ENCODE measurements at regions not wholly inside any gene's neighbourhood (a gene's known extent, or its start where the extent isn't known, plus 50 kb on each side); places are given as distances from the start of the nearest gene placed in this dataset.

DNA sequence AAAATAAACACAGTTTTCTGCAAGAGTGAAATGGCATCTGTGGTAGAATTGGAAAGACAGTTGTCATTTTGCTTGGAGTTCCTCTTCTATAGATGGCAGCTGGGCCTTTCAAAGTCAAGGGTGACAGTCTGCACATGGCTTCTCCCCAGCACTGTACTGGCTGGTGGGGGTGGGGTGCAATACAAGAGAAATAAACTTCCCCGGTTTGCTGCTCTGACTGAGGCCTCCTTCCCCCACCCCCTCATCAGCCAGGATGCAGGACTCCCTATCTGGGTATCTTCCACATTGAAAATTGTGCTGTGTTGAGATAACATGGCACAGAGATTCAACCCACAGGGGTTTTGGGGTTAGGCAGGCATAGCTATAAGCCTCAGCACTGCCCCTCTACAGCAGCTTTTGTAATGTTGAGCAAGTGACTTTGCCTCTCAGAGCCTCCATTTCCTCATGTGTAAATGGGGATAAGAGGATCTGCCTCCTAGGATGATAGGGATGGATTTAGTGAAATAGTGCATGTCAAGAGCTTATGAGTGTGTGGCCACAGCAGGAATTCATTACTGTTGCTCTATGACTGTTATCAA is 85.8 kb upstream of the WDR11 start:
- H3K4me1 ChIP-seq: no peaks in the 10 kb centered on the region
- TF ChIP-seq, protein P1, sequence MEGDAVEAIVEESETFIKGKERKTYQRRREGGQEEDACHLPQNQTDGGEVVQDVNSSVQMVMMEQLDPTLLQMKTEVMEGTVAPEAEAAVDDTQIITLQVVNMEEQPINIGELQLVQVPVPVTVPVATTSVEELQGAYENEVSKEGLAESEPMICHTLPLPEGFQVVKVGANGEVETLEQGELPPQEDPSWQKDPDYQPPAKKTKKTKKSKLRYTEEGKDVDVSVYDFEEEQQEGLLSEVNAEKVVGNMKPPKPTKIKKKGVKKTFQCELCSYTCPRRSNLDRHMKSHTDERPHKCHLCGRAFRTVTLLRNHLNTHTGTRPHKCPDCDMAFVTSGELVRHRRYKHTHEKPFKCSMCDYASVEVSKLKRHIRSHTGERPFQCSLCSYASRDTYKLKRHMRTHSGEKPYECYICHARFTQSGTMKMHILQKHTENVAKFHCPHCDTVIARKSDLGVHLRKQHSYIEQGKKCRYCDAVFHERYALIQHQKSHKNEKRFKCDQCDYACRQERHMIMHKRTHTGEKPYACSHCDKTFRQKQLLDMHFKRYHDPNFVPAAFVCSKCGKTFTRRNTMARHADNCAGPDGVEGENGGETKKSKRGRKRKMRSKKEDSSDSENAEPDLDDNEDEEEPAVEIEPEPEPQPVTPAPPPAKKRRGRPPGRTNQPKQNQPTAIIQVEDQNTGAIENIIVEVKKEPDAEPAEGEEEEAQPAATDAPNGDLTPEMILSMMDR (IDR thresholded peaks at IDR 0.05): no peak
- H3K27me3 ChIP-seq: no peaks in the 10 kb centered on the region
- no peaks in the 10 kb centered on the region for H3K36me3 ChIP-seq
- WGBS, 2 donors: 50 to 60% methylated on average over 1 of the region's 1 CpG
- intact Hi-C loops (cut with DNase I): no loop called here
- no peaks in the 10 kb centered on the region for H3K9me3 ChIP-seq
- H3K27ac ChIP-seq: no peak overlapping the region
- DNase-seq: no peak
- no peak overlapping the region for H3K4me3 ChIP-seq

DNA sequence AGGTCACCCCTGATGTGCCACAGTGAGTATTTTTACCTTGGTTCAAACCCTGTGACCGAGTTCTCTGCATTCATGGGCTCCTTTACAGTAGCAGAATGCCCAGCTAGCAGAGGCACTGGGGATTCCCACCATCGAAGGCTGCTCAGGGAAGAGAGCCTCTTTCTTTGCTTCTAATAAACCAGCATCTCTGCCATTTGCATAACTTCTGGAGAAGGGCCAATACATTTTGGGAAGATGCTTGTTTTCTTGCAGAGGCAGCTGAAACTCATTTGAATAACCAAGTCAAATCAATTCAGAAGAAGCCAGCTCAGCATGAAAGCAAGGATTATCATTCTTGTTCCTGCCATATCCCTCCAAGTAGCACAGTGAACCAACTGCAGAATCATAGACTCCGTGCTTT is 82.9 kb upstream of the WDR11 start:
- no peaks in the 10 kb centered on the region for H3K4me1 ChIP-seq
- no peaks in the 10 kb centered on the region for H3K36me3 ChIP-seq
- intact Hi-C loops (cut with DNase I): no loop called here
- H3K4me3 ChIP-seq: no peak overlapping the region
- H3K27me3 ChIP-seq: peaks cover 0 to 11% (median 0%) of the 10 kb centered on the region in 4 donors
- TF ChIP-seq POLR2A (IDR thresholded peaks at IDR 0.05): no peak
- TF ChIP-seq, protein P1 (IDR thresholded peaks at IDR 0.05): no peak
- no peak for DNase-seq
- no peaks in the 10 kb centered on the region for H3K9me3 ChIP-seq
- H3K27ac ChIP-seq: no peak overlapping the region
- 56 to 76% methylated on average over 2 to 3 of the region's 3 CpGs for WGBS, 2 donors

DNA sequence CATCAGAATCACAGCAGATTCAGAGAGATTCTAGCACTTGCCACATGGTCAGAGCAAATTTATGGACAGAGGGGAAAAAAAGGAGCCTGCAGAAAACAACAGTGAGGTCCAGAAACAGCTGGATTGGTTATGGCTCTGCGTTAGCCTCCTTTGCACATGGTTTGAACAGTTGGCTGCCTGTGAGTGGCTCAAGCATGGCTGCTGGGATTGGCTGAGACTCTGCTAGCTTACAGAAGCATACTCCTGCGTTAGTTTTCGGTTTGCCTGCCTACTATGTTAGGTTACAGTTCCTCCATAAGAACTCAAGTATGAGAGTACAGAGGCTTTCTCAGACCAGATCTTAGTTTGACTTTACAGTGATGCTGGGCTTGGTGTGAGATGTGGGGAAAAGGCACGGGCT is 80.7 kb upstream of the WDR11 start:
- WGBS, 2 donors: 52 to 66% methylated on average over 3 to 4 of the region's 4 CpGs
- intact Hi-C loops (cut with DNase I): no loop called here
- TF ChIP-seq, protein P1 (IDR thresholded peaks at IDR 0.05): no peak
- H3K9me3 ChIP-seq: no peaks in the 10 kb centered on the region
- DNase-seq: no peak
- H3K4me3 ChIP-seq: no peak overlapping the region
- no peak overlapping the region for H3K27ac ChIP-seq
- no peaks in the 10 kb centered on the region for H3K36me3 ChIP-seq
- peaks cover 0 to 11% (median 0%) of the 10 kb centered on the region in 4 donors for H3K27me3 ChIP-seq
- no peaks in the 10 kb centered on the region for H3K4me1 ChIP-seq

DNA sequence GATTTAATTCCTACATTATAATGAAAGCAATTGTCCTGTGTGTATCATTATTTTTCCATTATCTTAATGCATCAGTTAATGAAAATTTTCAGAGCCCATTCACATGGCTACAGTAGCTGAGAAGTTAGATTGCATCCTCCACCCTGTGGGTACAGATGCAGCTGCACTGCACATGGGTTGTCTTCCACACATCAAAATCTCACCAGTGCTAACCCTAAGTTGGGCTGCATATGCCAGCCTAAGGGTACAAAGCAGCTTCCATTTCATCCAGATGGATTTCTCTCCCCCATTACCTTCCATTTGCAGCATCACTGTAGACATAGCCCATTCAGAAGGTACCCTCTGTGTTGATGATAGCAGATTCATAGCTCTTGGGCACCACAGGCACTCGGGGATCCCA is 74.7 kb upstream of the WDR11 start:
- Histone ChIP-seq H3K4me1 (no peaks in the 10 kb centered on the region), H3K27me3 (peaks cover 0 to 7% (median 0%) of the 10 kb centered on the region in 4 donors), H3K36me3 (no peaks in the 10 kb centered on the region), H3K9me3 (no peaks in the 10 kb centered on the region), H3K4me3 (no peak overlapping the region), H3K27ac (no peak overlapping the region)
- no peak for DNase-seq
- 58 to 71% methylated on average over 1 of the region's 1 CpG for WGBS, 2 donors
- intact Hi-C loops (cut with DNase I): no loop called here
- no peak for TF ChIP-seq POLR2A (IDR thresholded peaks at IDR 0.05)
- TF ChIP-seq, protein P1 (IDR thresholded peaks at IDR 0.05): no peak

DNA sequence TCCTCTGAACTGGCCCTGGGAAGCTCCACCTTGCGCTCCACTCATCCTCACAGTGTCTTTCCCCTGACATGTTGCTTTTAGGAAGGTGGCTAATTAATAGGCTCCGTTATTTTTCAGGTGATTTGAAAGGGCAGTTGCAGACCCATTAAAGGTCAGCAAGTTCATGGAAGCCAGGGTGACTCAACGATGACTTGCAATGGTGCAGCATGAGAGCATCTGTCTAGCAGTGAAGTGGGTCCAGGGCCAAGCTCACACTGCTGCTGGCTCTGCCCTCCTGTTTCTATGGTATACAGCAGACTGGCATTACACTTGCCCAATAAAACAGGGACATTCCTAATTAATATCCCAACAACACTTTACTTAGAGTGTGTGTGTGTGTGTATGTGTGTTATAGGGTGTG is 68.8 kb upstream of the WDR11 start:
- 94 to 100% methylated on average over 1 to 2 of the region's 3 CpGs for WGBS, 2 donors
- peaks cover 0 to 4% (median 0%) of the 10 kb centered on the region in 4 donors for H3K27me3 ChIP-seq
- no peaks in the 10 kb centered on the region for H3K36me3 ChIP-seq
- intact Hi-C loops (cut with DNase I): no loop called here
- H3K4me1 ChIP-seq: no peaks in the 10 kb centered on the region
- TF ChIP-seq, protein P1 (IDR thresholded peaks at IDR 0.05): no peak
- no peak for TF ChIP-seq POLR2A (IDR thresholded peaks at IDR 0.05)
- no peak overlapping the region for H3K4me3 ChIP-seq
- H3K9me3 ChIP-seq: no peaks in the 10 kb centered on the region
- no peak overlapping the region for H3K27ac ChIP-seq
- DNase-seq: no peak

All from esophagus squamous epithelium (tissue), 5 donors.